AG04450 (cell line): ENCODE measurements at regions not wholly inside any gene's neighbourhood (a gene's known extent, or its start where the extent isn't known, plus 50 kb on each side); places are given as distances from the start of the nearest gene placed in this dataset.
"Not testable (repeated sequence)": the region's sequence is repeated elsewhere in the genome, so short reads cannot be mapped to it uniquely, and the experiment has no call there.

Source experiments
- CTCF ChIA-PET: fragments of 300-600, 350-600 bp; formaldehyde crosslinking; extraction: SDS; loops from one replicate; lab custom pipeline; 2022; ENCODE audit warnings: antibody characterized with exemption, inconsistent platforms; lab: Charles Lee
- POLR2A ChIA-PET: fragments of 350-600 bp; formaldehyde crosslinking; extraction: SDS; loops from one replicate; lab custom pipeline; 2021; ENCODE audit warnings: antibody characterized with exemption, inconsistent platforms; lab: Yijun Ruan, JAX
- DNase-seq: peaks from one replicate; pipeline ENCODE4 v3.0.0-alpha.2; 2011; ENCODE audit warnings: low read depth, low spot score
- H3K27ac ChIP-seq: one replicate; pipeline ENCODE4 v1.5.1; 2012; ENCODE audit warnings: low read depth, low read length, control low read depth
- H3K27me3 ChIP-seq: one replicate; pipeline ENCODE4 v1.6.0; 2012; ENCODE audit warnings: low read length; ENCODE audit not compliant: control insufficient read depth, insufficient read depth
- H3K4me3 ChIP-seq: 2 replicates; pipeline ENCODE4 v1.5.1; 2011; ENCODE audit warnings: mild to moderate bottlenecking, low read depth, low read length, control low read depth
- H3K9me3 ChIP-seq: 2 replicates; pipeline ENCODE4 v1.5.1; 2012; ENCODE audit warnings: low read length; ENCODE audit not compliant: control insufficient read depth, insufficient read depth
- CTCF ChIP-seq: IDR thresholded peaks from 2 replicates; pipeline ENCODE4 v1.5.1; 2011; ENCODE audit warnings: low read depth, low read length, control low read depth, inconsistent platforms

- Histone ChIP-seq H3K9me3 (no peaks in the 10 kb centered on the region), H3K27me3 (no peaks in the 10 kb centered on the region), H3K27ac (no peak overlapping the region), H3K4me3 (no peak overlapping the region)
- no peak for TF ChIP-seq CTCF
- POLR2A ChIA-PET: no interaction called here
- no peak for DNase-seq
- CTCF ChIA-PET: no interaction called here
Observed at GRCh38 chr3:84318273-84318809, 640.4 kb upstream of the CADM2 start.

GRCh38 chr3:84365563-84366278, 593.1 kb upstream of the CADM2 start:
- H3K27ac ChIP-seq, H3K27me3 ChIP-seq, DNase-seq, POLR2A ChIA-PET, H3K4me3 ChIP-seq, CTCF ChIA-PET: not testable (repeated sequence)
- H3K9me3 ChIP-seq: peaks cover 14% of the 10 kb centered on the region
